ENCODE measurements at regions not wholly inside any gene's neighbourhood (a gene's known extent, or its start where the extent isn't known, plus 50 kb on each side); places are given as distances from the start of the nearest gene placed in this dataset.

- TF ChIP-seq CTCF (IDR thresholded peaks at IDR 0.05) (no peak), POLR2A (IDR thresholded peaks at IDR 0.05) (no peak), POLR2AphosphoS5 (IDR thresholded peaks at IDR 0.05) (no peak)
These were observed 687.9 kb downstream of the MECOM start for GRCh38 chr3:168975576-168975975.

All from upper lobe of left lung (tissue), 4 donors.